Smooth muscle cell (in vitro differentiated cells): ENCODE measurements at regions not wholly inside any gene's neighbourhood (a gene's known extent, or its start where the extent isn't known, plus 50 kb on each side); places are given as distances from the start of the nearest gene placed in this dataset.

Source experiments
- DNase-seq: peaks from one replicate; lab custom pipeline; 2025; ENCODE audit not compliant: unreplicated experiment; lab: John Stamatoyannopoulos, UW
- H2AFZ ChIP-seq: fragments of 200-600 bp; sonication (generic); 2 replicates; pipeline ENCODE4 v1.6.0; 2016; ENCODE audit warnings: antibody characterized with exemption, low read depth, mild to moderate bottlenecking
- H3F3A ChIP-seq: fragments of 200-600 bp; sonication (generic); 2 replicates; pipeline ENCODE4 v1.6.0; 2017; ENCODE audit warnings: antibody characterized with exemption, low read depth
- H3K27ac ChIP-seq: fragments of 200-600 bp; sonication (generic); 2 replicates; pipeline ENCODE4 v1.5.1; 2016; ENCODE audit warnings: low read depth, mild to moderate bottlenecking
- H3K27me3 ChIP-seq: fragments of 200-600 bp; sonication (generic); 2 replicates; pipeline ENCODE4 v1.6.1; 2016; ENCODE audit warnings: low read depth, mild to moderate bottlenecking
- H3K36me3 ChIP-seq: fragments of 200-600 bp; sonication (generic); 2 replicates; pipeline ENCODE4 v1.5.1; 2016; ENCODE audit warnings: low read depth
- H3K4me1 ChIP-seq: fragments of 200-600 bp; sonication (generic); 2 replicates; pipeline ENCODE4 v1.5.1; 2016; ENCODE audit warnings: low read depth
- H3K4me2 ChIP-seq: fragments of 200-600 bp; sonication (generic); 2 replicates; pipeline ENCODE4 v1.6.0; 2016; ENCODE audit warnings: mild to moderate bottlenecking
- H3K4me3 ChIP-seq: fragments of 200-600 bp; sonication (generic); 2 replicates; pipeline ENCODE4 v1.5.1; 2016; ENCODE audit warnings: mild to moderate bottlenecking
- H3K79me2 ChIP-seq: fragments of 200-600 bp; sonication (generic); 2 replicates; pipeline ENCODE4 v1.6.0; 2016; ENCODE audit warnings: low read depth, mild to moderate bottlenecking
- H3K9ac ChIP-seq: fragments of 200-600 bp; sonication (generic); 2 replicates; pipeline ENCODE4 v1.6.0; 2016; ENCODE audit warnings: low read depth
- H3K9me3 ChIP-seq: fragments of 200-600 bp; sonication (generic); replicated peaks from 2 replicates; pipeline ENCODE4 v1.5.1; 2016; ENCODE audit warnings: low read depth
- H4K20me1 ChIP-seq: fragments of 200-600 bp; sonication (generic); 2 replicates; pipeline ENCODE4 v1.6.0; 2016; ENCODE audit warnings: low read depth
- WGBS: methylation state at CpG from one replicate; pipeline ENCODE4 v1.1.7; 2016; ENCODE audit warnings: low lambda C conversion rate; 5-methylcytosine and 5-hydroxymethylcytosine counted together
- TF ChIP-seq, protein P1 (sequence below): fragments of 200-600 bp; sonication (generic); IDR thresholded peaks from 2 replicates; pipeline ENCODE4 v1.5.1; 2017; ENCODE audit warnings: borderline replicate concordance, mild to moderate bottlenecking, antibody characterized with exemption; ENCODE audit not compliant: insufficient read depth, poor library complexity, severe bottlenecking

DNA sequence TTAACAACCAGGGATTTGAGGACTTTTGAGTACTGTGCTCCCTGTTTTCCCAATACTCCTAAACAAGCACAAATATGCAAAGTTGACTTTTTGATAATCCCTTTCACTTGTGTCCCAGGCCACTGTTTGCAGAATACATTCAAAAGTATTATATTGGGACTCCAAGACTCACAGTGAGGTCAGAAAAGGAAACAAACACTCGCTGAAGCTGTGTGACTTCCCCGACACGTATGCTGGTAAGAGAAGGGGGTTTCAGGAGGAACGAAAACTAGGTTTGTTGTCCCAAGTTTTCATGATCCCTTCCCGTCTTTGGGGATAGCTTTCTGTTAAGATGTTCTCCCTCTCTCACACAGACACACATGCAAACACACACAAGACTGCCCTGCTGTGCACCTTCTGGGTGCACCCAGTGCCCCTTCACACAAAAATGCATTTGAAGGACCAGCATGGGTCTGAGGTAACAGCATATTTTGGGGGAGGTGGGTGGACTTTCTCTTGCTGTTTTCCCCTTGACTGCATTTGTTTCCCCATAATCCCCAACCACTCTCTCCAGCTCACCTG lies 225.2 kb upstream of the PRICKLE2 start:
- TF ChIP-seq, protein P1, sequence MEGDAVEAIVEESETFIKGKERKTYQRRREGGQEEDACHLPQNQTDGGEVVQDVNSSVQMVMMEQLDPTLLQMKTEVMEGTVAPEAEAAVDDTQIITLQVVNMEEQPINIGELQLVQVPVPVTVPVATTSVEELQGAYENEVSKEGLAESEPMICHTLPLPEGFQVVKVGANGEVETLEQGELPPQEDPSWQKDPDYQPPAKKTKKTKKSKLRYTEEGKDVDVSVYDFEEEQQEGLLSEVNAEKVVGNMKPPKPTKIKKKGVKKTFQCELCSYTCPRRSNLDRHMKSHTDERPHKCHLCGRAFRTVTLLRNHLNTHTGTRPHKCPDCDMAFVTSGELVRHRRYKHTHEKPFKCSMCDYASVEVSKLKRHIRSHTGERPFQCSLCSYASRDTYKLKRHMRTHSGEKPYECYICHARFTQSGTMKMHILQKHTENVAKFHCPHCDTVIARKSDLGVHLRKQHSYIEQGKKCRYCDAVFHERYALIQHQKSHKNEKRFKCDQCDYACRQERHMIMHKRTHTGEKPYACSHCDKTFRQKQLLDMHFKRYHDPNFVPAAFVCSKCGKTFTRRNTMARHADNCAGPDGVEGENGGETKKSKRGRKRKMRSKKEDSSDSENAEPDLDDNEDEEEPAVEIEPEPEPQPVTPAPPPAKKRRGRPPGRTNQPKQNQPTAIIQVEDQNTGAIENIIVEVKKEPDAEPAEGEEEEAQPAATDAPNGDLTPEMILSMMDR = no peak
- Histone ChIP-seq H3K79me2 (no peaks in the 10 kb centered on the region), H3K27ac (no peak overlapping the region), H4K20me1 (no peaks in the 10 kb centered on the region), H3K36me3 (no peaks in the 10 kb centered on the region), H2AFZ (no peak overlapping the region), H3K9ac (no peak overlapping the region), H3K4me1 (peaks cover 16% of the 10 kb centered on the region), H3K4me3 (no peak overlapping the region), H3K9me3 (no peaks in the 10 kb centered on the region), H3K4me2 (no peak overlapping the region), H3K27me3 (no peaks in the 10 kb centered on the region), H3F3A (peaks cover 8% of the 10 kb centered on the region)
- no peak for DNase-seq
- 93% methylated on average over 5 of the region's 5 CpGs for WGBS

DNA sequence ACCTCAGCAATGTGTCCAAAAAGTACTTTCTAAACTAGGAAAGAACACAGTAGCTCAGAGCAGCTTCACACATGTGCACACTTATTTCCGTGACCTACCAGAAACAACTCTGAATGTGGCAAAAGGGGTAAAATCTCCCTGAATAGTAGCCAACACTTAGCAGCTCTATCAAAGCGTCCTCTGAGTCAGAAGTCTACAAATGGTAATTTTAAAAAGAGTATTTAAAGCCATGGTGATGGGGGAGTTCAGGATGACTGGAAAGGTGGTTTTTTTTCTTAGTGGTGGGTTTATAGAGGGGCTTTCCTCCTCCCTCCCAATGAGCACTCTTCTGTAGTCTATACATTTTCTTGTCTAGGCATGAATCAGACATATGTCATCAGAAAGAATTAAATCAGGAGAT lies 223.8 kb upstream of the PRICKLE2 start:
- Histone ChIP-seq H3K9me3 (no peaks in the 10 kb centered on the region), H3K4me1 (peaks cover 18% of the 10 kb centered on the region), H3K9ac (no peak overlapping the region), H3K27ac (no peak overlapping the region), H2AFZ (no peak overlapping the region), H3K27me3 (no peaks in the 10 kb centered on the region), H3K4me2 (no peak overlapping the region), H3K79me2 (no peaks in the 10 kb centered on the region), H4K20me1 (no peaks in the 10 kb centered on the region), H3K4me3 (no peak overlapping the region), H3K36me3 (no peaks in the 10 kb centered on the region), H3F3A (peaks cover 14% of the 10 kb centered on the region)
- 60% methylated on average over 2 of the region's 2 CpGs for WGBS
- no peak for DNase-seq
- TF ChIP-seq, protein P1 = no peak

DNA sequence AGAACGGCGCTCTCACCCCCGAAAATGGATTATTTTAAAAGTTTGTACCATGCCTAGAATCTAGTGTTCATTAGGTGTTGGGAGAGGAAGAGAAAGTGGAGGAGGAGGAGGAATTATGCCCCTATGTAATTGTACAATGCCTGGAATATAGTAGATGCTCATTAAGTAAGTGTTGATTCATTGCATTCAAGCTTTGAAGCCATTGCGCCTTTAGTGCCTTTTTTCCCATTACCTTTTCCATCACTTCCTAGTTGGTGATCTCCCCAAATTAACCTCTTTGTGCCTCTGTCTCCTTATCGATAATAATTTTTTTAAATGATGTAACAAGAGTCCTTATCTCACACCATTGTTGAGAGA lies 220.7 kb upstream of the PRICKLE2 start:
- Histone ChIP-seq H2AFZ (peak overlapping the region; percentile 94), H4K20me1 (no peaks in the 10 kb centered on the region), H3K4me3 (peak overlapping the region; percentile 71), H3K27me3 (no peaks in the 10 kb centered on the region), H3K9ac (no peak overlapping the region), H3K79me2 (no peaks in the 10 kb centered on the region), H3F3A (peaks cover 22% of the 10 kb centered on the region), H3K4me1 (peaks cover 18% of the 10 kb centered on the region), H3K27ac (no peak overlapping the region), H3K9me3 (no peaks in the 10 kb centered on the region), H3K36me3 (no peaks in the 10 kb centered on the region), H3K4me2 (peak overlapping the region; percentile 87)
- no peak for DNase-seq
- WGBS = 75% methylated on average over 5 of the region's 5 CpGs
- TF ChIP-seq, protein P1 = no peak
